ENCODE measurements at regions not wholly inside any gene's neighbourhood (a gene's known extent, or its start where the extent isn't known, plus 50 kb on each side); places are given as distances from the start of the nearest gene placed in this dataset.

- Mint-ChIP-seq H3K4me3 (no peak overlapping the region), H3K27me3 (ENCODE audit: low read depth in 3 of 3) (no peaks in the 10 kb centered on the region), H3K4me1 (no peaks in the 10 kb centered on the region), H3K27ac (no peak overlapping the region), H3K36me3 (no peaks in the 10 kb centered on the region), H3K9me3 (peaks cover 0 to 9% (median 5%) of the 10 kb centered on the region in 7 donors)
- H4K20me1 ChIP-seq (ENCODE audit: insufficient read depth, low read length) = no peaks in the 10 kb centered on the region
- H3K9ac ChIP-seq (ENCODE audit: insufficient read depth, low read length, poor library complexity, severe bottlenecking) = no peak overlapping the region
- H3K79me2 ChIP-seq (ENCODE audit: insufficient read depth, low read length) = no peaks in the 10 kb centered on the region
- TF ChIP-seq CTCF (IDR thresholded peaks at IDR 0.05) = no peak
- no peak overlapping the region for H2AFZ ChIP-seq (ENCODE audit: insufficient read depth, low read depth, low read length, poor library complexity, severe bottlenecking)
- intact Hi-C loops (cut with micrococcal nuclease) = no loop called here
- no peak overlapping the region for H3K27ac ChIP-seq (ENCODE audit: low read depth in 1 of 2, low read length in 2 of 2)
- H3K36me3 ChIP-seq (replicated peaks in 1 of 2; ENCODE audit: control insufficient read depth in 1 of 2, insufficient read depth in 2 of 2, low read length in 2 of 2) = no peaks in the 10 kb centered on the region
- no peaks in the 10 kb centered on the region for H3K4me1 ChIP-seq (ENCODE audit: control insufficient read depth in 1 of 2, insufficient read depth in 2 of 2, low read length in 2 of 2)
- H3K27me3 ChIP-seq (ENCODE audit: control insufficient read depth in 2 of 2, insufficient read depth in 2 of 2, low read length in 2 of 2) = no peaks in the 10 kb centered on the region
- H3K4me3 ChIP-seq (replicated peaks in 1 of 3; ENCODE audit: low read depth in 2 of 3, low read length in 3 of 3) = no peak overlapping the region
- DNase-seq = no peak
- H3K4me2 ChIP-seq (replicated peaks; ENCODE audit: extremely low read depth, low read length, poor library complexity, severe bottlenecking) = no peak overlapping the region
- peaks cover 0 to 17% of the 10 kb centered on the region in 2 donors for H3K9me3 ChIP-seq (replicated peaks in 1 of 2; ENCODE audit: control insufficient read depth in 1 of 2, insufficient read depth in 1 of 2, low read length in 2 of 2)
These were observed 382.3 kb upstream of the NT5C1B start for GRCh38 chr2:18971628-18972027.

- H3K9ac ChIP-seq (ENCODE audit: insufficient read depth, low read length, poor library complexity, severe bottlenecking) = no peak overlapping the region
- H3K27me3 Mint-ChIP-seq (ENCODE audit: low read depth in 3 of 3) = no peaks in the 10 kb centered on the region
- WGBS (ENCODE audit: insufficient coverage) = no CpG with 5 or more reads among the region's 3 CpGs
- H4K20me1 ChIP-seq (ENCODE audit: insufficient read depth, low read length) = no peaks in the 10 kb centered on the region
- H3K36me3 Mint-ChIP-seq = no peaks in the 10 kb centered on the region
- no peak overlapping the region for H3K27ac Mint-ChIP-seq
- H3K4me1 Mint-ChIP-seq = no peaks in the 10 kb centered on the region
- H2AFZ ChIP-seq (ENCODE audit: insufficient read depth, low read depth, low read length, poor library complexity, severe bottlenecking) = no peak overlapping the region
- H3K27ac ChIP-seq (ENCODE audit: low read depth in 1 of 2, low read length in 2 of 2) = no peak overlapping the region
- DNase-seq = no peak
- H3K27me3 ChIP-seq (ENCODE audit: control insufficient read depth in 2 of 2, insufficient read depth in 2 of 2, low read length in 2 of 2) = no peaks in the 10 kb centered on the region
- no peak overlapping the region for H3K4me3 ChIP-seq (replicated peaks in 1 of 3; ENCODE audit: low read depth in 2 of 3, low read length in 3 of 3)
- no peak overlapping the region for H3K4me2 ChIP-seq (replicated peaks; ENCODE audit: extremely low read depth, low read length, poor library complexity, severe bottlenecking)
- TF ChIP-seq CTCF (IDR thresholded peaks at IDR 0.05) = no peak
- H3K4me3 Mint-ChIP-seq = no peak overlapping the region
- peaks cover 0 to 9% (median 5%) of the 10 kb centered on the region in 7 donors for H3K9me3 Mint-ChIP-seq
- no peaks in the 10 kb centered on the region for H3K36me3 ChIP-seq (replicated peaks in 1 of 2; ENCODE audit: control insufficient read depth in 1 of 2, insufficient read depth in 2 of 2, low read length in 2 of 2)
- H3K4me1 ChIP-seq (ENCODE audit: control insufficient read depth in 1 of 2, insufficient read depth in 2 of 2, low read length in 2 of 2) = no peaks in the 10 kb centered on the region
- H3K79me2 ChIP-seq (ENCODE audit: insufficient read depth, low read length) = no peaks in the 10 kb centered on the region
- H3K9me3 ChIP-seq (replicated peaks in 1 of 2; ENCODE audit: control insufficient read depth in 1 of 2, insufficient read depth in 1 of 2, low read length in 2 of 2) = peaks cover 0 to 12% of the 10 kb centered on the region in 2 donors
- intact Hi-C loops (cut with micrococcal nuclease) = no loop called here
These were observed 381.7 kb upstream of the NT5C1B start for GRCh38 chr2:18971069-18971378.

Data from CD14-positive monocyte (primary cell).